GM12865 (cell line): ENCODE measurements at regions not wholly inside any gene's neighbourhood (a gene's known extent, or its start where the extent isn't known, plus 50 kb on each side); places are given as distances from the start of the nearest gene placed in this dataset.
A peak's percentile ranks its signal among the peaks of the same experiment; 100 is the strongest.

Experiments
- DNase-seq: peaks from one replicate; pipeline ENCODE4 v3.0.0; 2010; ENCODE audit warnings: low read depth
- H3K4me3 ChIP-seq: 2 replicates; pipeline ENCODE4 v1.5.1; 2011; ENCODE audit warnings: mild to moderate bottlenecking, low read depth, low read length, control low read depth
- CTCF ChIP-seq: IDR thresholded peaks from 2 replicates; pipeline ENCODE4 v1.5.1; 2011; ENCODE audit warnings: low read length, control low read depth, low read depth, inconsistent platforms; ENCODE audit not compliant: insufficient read depth; ENCODE audit errors: missing control alignments

GRCh38 chr16:13829697-13830299 lies 90.2 kb upstream of the ERCC4 start:
- TF ChIP-seq CTCF = no peak
- H3K4me3 ChIP-seq = no peak overlapping the region
- no peak for DNase-seq

- TF ChIP-seq CTCF = no peak
- H3K4me3 ChIP-seq = no peak overlapping the region
- DNase-seq = no peak
These were observed 86.4 kb upstream of the ERCC4 start for GRCh38 chr16:13833515-13833914.

GRCh38 chr16:13835387-13835786 lies 84.6 kb upstream of the ERCC4 start:
- no peak for TF ChIP-seq CTCF
- peak; percentile 19 for DNase-seq
- no peak overlapping the region for H3K4me3 ChIP-seq

- no peak overlapping the region for H3K4me3 ChIP-seq
- no peak for DNase-seq
- TF ChIP-seq CTCF = no peak
These were observed 83.8 kb upstream of the ERCC4 start for GRCh38 chr16:13835935-13836730.

GRCh38 chr16:13838401-13839190 lies 81.4 kb upstream of the ERCC4 start:
- no peak for TF ChIP-seq CTCF
- DNase-seq = no peak
- no peak overlapping the region for H3K4me3 ChIP-seq

GRCh38 chr16:13839577-13839976 lies 80.4 kb upstream of the ERCC4 start:
- no peak for DNase-seq
- TF ChIP-seq CTCF = peak; percentile 4
- H3K4me3 ChIP-seq = no peak overlapping the region
